RKO (cell line): ENCODE measurements at regions not wholly inside any gene's neighbourhood (a gene's known extent, or its start where the extent isn't known, plus 50 kb on each side); places are given as distances from the start of the nearest gene placed in this dataset.
"Not testable (repeated sequence)": the region's sequence is repeated elsewhere in the genome, so short reads cannot be mapped to it uniquely, and the experiment has no call there.

ENCODE experiments used
- DNase-seq: peaks from one replicate; pipeline ENCODE4 v3.0.0-alpha.2; 2016; ENCODE audit warnings: low spot score

- no peak for DNase-seq
Observed at GRCh38 chr2:189309331-189309730, 129.8 kb upstream of the COL5A2 start.

GRCh38 chr2:189312211-189312610, 129.1 kb upstream of the WDR75 start:
- no peak for DNase-seq

- DNase-seq, result no peak
Observed at GRCh38 chr2:189312643-189313042, 128.6 kb upstream of the WDR75 start.

- DNase-seq, result no peak
Observed at GRCh38 chr2:189318761-189319160, 122.5 kb upstream of the WDR75 start.

- not testable (repeated sequence) for DNase-seq
Observed at GRCh38 chr2:189319424-189319823, 121.8 kb upstream of the WDR75 start.

- DNase-seq, result no peak
Observed at GRCh38 chr2:189327879-189328847, 113.1 kb upstream of the WDR75 start.

GRCh38 chr2:189328848-189329245, 112.4 kb upstream of the WDR75 start:
- peak; percentile 24 for DNase-seq

GRCh38 chr2:189336276-189336975, 104.8 kb upstream of the WDR75 start:
- no peak for DNase-seq

- DNase-seq, result no peak
Observed at GRCh38 chr2:189337656-189338055, 103.6 kb upstream of the WDR75 start.

GRCh38 chr2:189338115-189338514, 103.2 kb upstream of the WDR75 start:
- DNase-seq, result no peak

- no peak for DNase-seq
Observed at GRCh38 chr2:189341077-189341476, 100.2 kb upstream of the WDR75 start.

GRCh38 chr2:189344043-189344442, 97.2 kb upstream of the WDR75 start:
- no peak for DNase-seq

- DNase-seq, result peak; percentile 81
Observed at GRCh38 chr2:189347540-189347939, 93.7 kb upstream of the WDR75 start.

- DNase-seq, result peak; percentile 19
Observed at GRCh38 chr2:189348369-189348768, 92.9 kb upstream of the WDR75 start.

- DNase-seq, result no peak
Observed at GRCh38 chr2:189350540-189351209, 90.6 kb upstream of the WDR75 start.

GRCh38 chr2:189351933-189352332, 89.3 kb upstream of the WDR75 start:
- not testable (repeated sequence) for DNase-seq

- DNase-seq, result not testable (repeated sequence)
Observed at GRCh38 chr2:189357375-189357774, 83.9 kb upstream of the WDR75 start.

- no peak for DNase-seq
Observed at GRCh38 chr2:189360861-189361260, 80.4 kb upstream of the WDR75 start.

- no peak for DNase-seq
Observed at GRCh38 chr2:189362283-189362682, 79.0 kb upstream of the WDR75 start.

- DNase-seq, result peak; percentile 60
Observed at GRCh38 chr2:189363559-189363958, 77.7 kb upstream of the WDR75 start.

- no peak for DNase-seq
Observed at GRCh38 chr2:189364607-189365006, 76.7 kb upstream of the WDR75 start.

- no peak for DNase-seq
Observed at GRCh38 chr2:189366349-189366748, 74.9 kb upstream of the WDR75 start.

GRCh38 chr2:189367343-189367742, 73.9 kb upstream of the WDR75 start:
- DNase-seq, result no peak
